Omental fat pad (tissue), 3 donors: ENCODE measurements at regions not wholly inside any gene's neighbourhood (a gene's known extent, or its start where the extent isn't known, plus 50 kb on each side); places are given as distances from the start of the nearest gene placed in this dataset.

ENCODE experiments used
- ATAC-seq: fragments of 150-250 bp; one replicate; pipeline ENCODE4 v1.9.1; 2016; ENCODE audit warnings: mild to moderate bottlenecking, moderate library complexity; ENCODE audit not compliant: low FRiP score
- DNase-seq: peaks from one replicate; pipeline ENCODE4 v3.0.0-alpha.2; 2019; ENCODE audit warnings: low spot score
- CTCF ChIP-seq, 3 donors: fragments of 450-650 bp; IDR thresholded peaks; one replicate each; pipeline ENCODE4 v1.5.1; 2016 to 2017; ENCODE audit warnings: antibody characterized with exemption in 3 of 3, mild to moderate bottlenecking in 3 of 3, moderate library complexity in 2 of 3

- DNase-seq (no peak), ATAC-seq (no peak)
- TF ChIP-seq CTCF (IDR thresholded peaks at IDR 0.05) = no peak
Measured at GRCh38 chr9:91090130-91090410, 271.6 kb downstream of the AUH start.

GRCh38 chr9:91092214-91092613, 269.5 kb downstream of the AUH start:
- DNase-seq = no peak
- no peak for TF ChIP-seq CTCF (IDR thresholded peaks at IDR 0.05)
- no peak for ATAC-seq

- TF ChIP-seq CTCF (IDR thresholded peaks at IDR 0.05) = no peak
- ATAC-seq (no peak), DNase-seq (no peak)
Measured at GRCh38 chr9:91094324-91095088, 267.2 kb downstream of the AUH start.

- ATAC-seq (no peak), DNase-seq (no peak)
- TF ChIP-seq CTCF (IDR thresholded peaks at IDR 0.05) = no peak
Measured at GRCh38 chr9:91098203-91098850, 263.4 kb downstream of the AUH start.

GRCh38 chr9:91099436-91099835, 262.3 kb downstream of the AUH start:
- ATAC-seq = no peak
- no peak for DNase-seq
- TF ChIP-seq CTCF (IDR thresholded peaks at IDR 0.05) = no peak

GRCh38 chr9:91100878-91101450, 260.8 kb downstream of the AUH start:
- DNase-seq = no peak
- ATAC-seq = no peak
- no peak for TF ChIP-seq CTCF (IDR thresholded peaks at IDR 0.05)
